SK-N-SH treated with all-trans-retinoic acid at 6 μM for 48 hours (cell line): ENCODE measurements at regions not wholly inside any gene's neighbourhood (a gene's known extent, or its start where the extent isn't known, plus 50 kb on each side); places are given as distances from the start of the nearest gene placed in this dataset.
A peak's percentile ranks its signal among the peaks of the same experiment; 100 is the strongest.

ENCODE experiments used
- ATAC-seq: fragments of 200-7000 bp; cut with Tn5 transposase; 3 replicates; pipeline ENCODE4 v1.9.1; 2020; ENCODE audit warnings: mild to moderate bottlenecking, moderate library complexity
- ARNTL ChIP-seq: fragments of 450-650 bp; formaldehyde crosslinking; IDR thresholded peaks from 2 replicates; pipeline ENCODE4 v1.5.0; 2020; ENCODE audit warnings: low read depth, mild to moderate bottlenecking, moderate library complexity, borderline replicate concordance
- CREB5 ChIP-seq: fragments of 250-450 bp; sonication (Bioruptor Pico); IDR thresholded peaks from 2 replicates; pipeline ENCODE4 v1.5.1; 2020; ENCODE audit warnings: low read depth, mild to moderate bottlenecking, moderate library complexity
- CSDC2 ChIP-seq: fragments of 250-450 bp; sonication (Bioruptor Pico); IDR thresholded peaks from 2 replicates; pipeline ENCODE4 v1.5.0; 2020; ENCODE audit warnings: mild to moderate bottlenecking, moderate library complexity
- ESRRG ChIP-seq: fragments of 250-450 bp; sonication (Bioruptor Pico); IDR thresholded peaks from 2 replicates; pipeline ENCODE4 v1.6.1; 2021; ENCODE audit warnings: mild to moderate bottlenecking
- GLIS3 ChIP-seq: fragments of 250-450 bp; sonication (Bioruptor Pico); IDR thresholded peaks from 2 replicates; pipeline ENCODE4 v1.5.0; 2020; ENCODE audit warnings: mild to moderate bottlenecking, moderate library complexity
- ISL1 ChIP-seq: fragments of 250-450 bp; sonication (Bioruptor Pico); IDR thresholded peaks from 2 replicates; pipeline ENCODE4 v2.1.2; 2022; ENCODE audit warnings: mild to moderate bottlenecking, moderate library complexity
- OSR1 ChIP-seq: fragments of 250-450 bp; sonication (Bioruptor Pico); IDR thresholded peaks from 2 replicates; pipeline ENCODE4 v1.8.0; 2022; ENCODE audit warnings: moderate library complexity, mild to moderate bottlenecking, inconsistent platforms
- PPARA ChIP-seq: fragments of 250-450 bp; sonication (Bioruptor Pico); IDR thresholded peaks from 2 replicates; pipeline ENCODE4 v1.5.0; 2020; ENCODE audit warnings: mild to moderate bottlenecking, borderline replicate concordance
- SNAI2 ChIP-seq: fragments of 250-450 bp; sonication (Bioruptor Pico); IDR thresholded peaks from 2 replicates; pipeline ENCODE4 v1.5.0; 2020; ENCODE audit warnings: mild to moderate bottlenecking, moderate library complexity
- TCF4 ChIP-seq: fragments of 250-450 bp; sonication (Bioruptor Pico); IDR thresholded peaks from 2 replicates; pipeline ENCODE4 v1.8.0; 2021; ENCODE audit warnings: mild to moderate bottlenecking, moderate library complexity, borderline replicate concordance
- TOX ChIP-seq: fragments of 250-450 bp; sonication (Bioruptor Pico); IDR thresholded peaks from 2 replicates; pipeline ENCODE4 v1.8.0; 2021; ENCODE audit warnings: mild to moderate bottlenecking, moderate library complexity, borderline replicate concordance
- ZFP3 ChIP-seq: fragments of 250-450 bp; sonication (Bioruptor Pico); IDR thresholded peaks from 2 replicates; pipeline ENCODE4 v1.5.0; 2020; ENCODE audit warnings: mild to moderate bottlenecking, moderate library complexity
- ZFP30 ChIP-seq: fragments of 450-650 bp; formaldehyde crosslinking; IDR thresholded peaks from 2 replicates; pipeline ENCODE4 v1.5.0; 2022; ENCODE audit warnings: mild to moderate bottlenecking, moderate library complexity
- ZNF565 ChIP-seq: fragments of 450-650 bp; formaldehyde crosslinking; conservative IDR thresholded peaks from 2 replicates; pipeline ENCODE4 v1.5.0; 2020; ENCODE audit warnings: low read depth, mild to moderate bottlenecking, moderate library complexity
- ZNF70 ChIP-seq: fragments of 450-650 bp; formaldehyde crosslinking; IDR thresholded peaks from 2 replicates; pipeline ENCODE4 v1.5.0; 2020; ENCODE audit warnings: mild to moderate bottlenecking, moderate library complexity
- ZNF8 ChIP-seq: fragments of 450-650 bp; formaldehyde crosslinking; IDR thresholded peaks from 2 replicates; pipeline ENCODE4 v1.5.0; 2020; ENCODE audit warnings: mild to moderate bottlenecking, moderate library complexity
- TF ChIP-seq, protein P1 (sequence below): fragments of 250-450 bp; sonication (Bioruptor Pico); IDR thresholded peaks from 2 replicates; pipeline ENCODE4 v1.8.0; 2021; ENCODE audit warnings: low read depth, mild to moderate bottlenecking, moderate library complexity, borderline replicate concordance
- TF ChIP-seq, protein P2 (sequence below): fragments of 250-450 bp; sonication (Bioruptor Pico); IDR thresholded peaks from 2 replicates; pipeline ENCODE4 v1.8.0; 2020; ENCODE audit warnings: mild to moderate bottlenecking, moderate library complexity, borderline replicate concordance

- TF ChIP-seq ESRRG (CRISPR knock-in tag) (no peak), ZNF70 (no peak), OSR1 (CRISPR knock-in tag) (no peak), TCF4 (CRISPR knock-in tag) (no peak), GLIS3 (CRISPR knock-in tag) (no peak)
- no peak for ATAC-seq
Measured at GRCh38 chr6:100271202-100271601, 193.5 kb downstream of the SIM1 start.

GRCh38 chr6:100269189-100269588, 195.5 kb downstream of the SIM1 start:
- peak; percentile 82 for ATAC-seq
- peak; percentile 30; the same call in 1 of the 2 replicates for TF ChIP-seq ISL1 (CRISPR knock-in tag)
- TF ChIP-seq OSR1 (CRISPR knock-in tag), result no peak
- no peak for TF ChIP-seq CREB5 (CRISPR knock-in tag)
- TF ChIP-seq, protein P1, sequence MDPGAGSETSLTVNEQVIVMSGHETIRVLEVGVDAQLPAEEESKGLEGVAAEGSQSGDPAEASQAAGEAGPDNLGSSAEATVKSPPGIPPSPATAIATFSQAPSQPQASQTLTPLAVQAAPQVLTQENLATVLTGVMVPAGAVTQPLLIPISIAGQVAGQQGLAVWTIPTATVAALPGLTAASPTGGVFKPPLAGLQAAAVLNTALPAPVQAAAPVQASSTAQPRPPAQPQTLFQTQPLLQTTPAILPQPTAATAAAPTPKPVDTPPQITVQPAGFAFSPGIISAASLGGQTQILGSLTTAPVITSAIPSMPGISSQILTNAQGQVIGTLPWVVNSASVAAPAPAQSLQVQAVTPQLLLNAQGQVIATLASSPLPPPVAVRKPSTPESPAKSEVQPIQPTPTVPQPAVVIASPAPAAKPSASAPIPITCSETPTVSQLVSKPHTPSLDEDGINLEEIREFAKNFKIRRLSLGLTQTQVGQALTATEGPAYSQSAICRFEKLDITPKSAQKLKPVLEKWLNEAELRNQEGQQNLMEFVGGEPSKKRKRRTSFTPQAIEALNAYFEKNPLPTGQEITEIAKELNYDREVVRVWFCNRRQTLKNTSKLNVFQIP (CRISPR knock-in tag), result no peak
- TF ChIP-seq ZFP30 (CRISPR knock-in tag), result no peak

DNA sequence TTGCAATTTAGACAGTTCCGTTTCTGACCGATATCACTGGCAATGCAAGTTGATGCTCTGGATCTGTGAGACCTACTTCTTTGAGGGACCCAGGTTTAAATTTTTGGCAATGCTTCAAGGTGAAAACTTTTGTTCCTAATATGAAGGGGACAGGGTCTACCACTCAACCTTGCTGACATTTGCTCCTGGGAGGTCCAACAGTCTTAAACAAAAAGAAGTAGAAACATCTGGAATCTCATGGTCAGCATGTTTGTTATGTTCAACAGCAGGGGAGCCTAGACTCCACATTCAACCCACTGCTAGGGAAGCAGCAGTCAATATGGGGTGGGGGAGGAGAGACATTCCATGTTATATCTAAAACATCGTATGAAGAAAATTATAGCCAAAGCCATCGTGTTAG, 196.4 kb downstream of the SIM1 start:
- no peak for ATAC-seq
- no peak for TF ChIP-seq GLIS3 (CRISPR knock-in tag)
- TF ChIP-seq CSDC2, result no peak
- TF ChIP-seq ARNTL, result no peak
- TF ChIP-seq, protein P1 (CRISPR knock-in tag), result no peak

DNA sequence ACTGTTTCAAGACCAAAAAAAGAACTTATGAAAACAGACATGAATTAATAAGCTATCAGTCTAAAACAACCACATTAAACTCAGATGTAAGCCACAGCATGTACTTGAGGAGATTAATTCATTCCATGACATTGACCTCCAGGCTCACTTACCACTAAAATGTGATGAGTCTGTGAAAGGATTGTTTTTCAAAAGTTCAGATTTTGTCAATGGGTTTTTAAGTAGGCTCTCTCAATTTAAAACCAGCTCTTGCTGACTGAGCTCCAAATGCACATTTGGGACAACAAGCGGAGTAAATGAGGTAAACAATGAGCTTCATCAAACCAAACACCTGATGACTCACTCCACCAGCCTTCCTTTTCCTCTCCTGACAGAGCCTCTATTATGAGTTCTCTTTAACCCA, 197.0 kb downstream of the SIM1 start:
- ATAC-seq, result no peak
- TF ChIP-seq ISL1 (CRISPR knock-in tag) (no peak), ZFP3 (CRISPR knock-in tag) (no peak), ZNF565 (CRISPR knock-in tag) (no peak), ZFP30 (CRISPR knock-in tag) (no peak), TCF4 (CRISPR knock-in tag) (no peak), GLIS3 (CRISPR knock-in tag) (no peak), SNAI2 (CRISPR knock-in tag) (no peak), OSR1 (CRISPR knock-in tag) (no peak), PPARA (CRISPR knock-in tag) (no peak), CREB5 (CRISPR knock-in tag) (no peak), ZNF8 (CRISPR knock-in tag) (no peak), TOX (CRISPR knock-in tag) (no peak), CSDC2 (no peak)
- TF ChIP-seq, protein P2, sequence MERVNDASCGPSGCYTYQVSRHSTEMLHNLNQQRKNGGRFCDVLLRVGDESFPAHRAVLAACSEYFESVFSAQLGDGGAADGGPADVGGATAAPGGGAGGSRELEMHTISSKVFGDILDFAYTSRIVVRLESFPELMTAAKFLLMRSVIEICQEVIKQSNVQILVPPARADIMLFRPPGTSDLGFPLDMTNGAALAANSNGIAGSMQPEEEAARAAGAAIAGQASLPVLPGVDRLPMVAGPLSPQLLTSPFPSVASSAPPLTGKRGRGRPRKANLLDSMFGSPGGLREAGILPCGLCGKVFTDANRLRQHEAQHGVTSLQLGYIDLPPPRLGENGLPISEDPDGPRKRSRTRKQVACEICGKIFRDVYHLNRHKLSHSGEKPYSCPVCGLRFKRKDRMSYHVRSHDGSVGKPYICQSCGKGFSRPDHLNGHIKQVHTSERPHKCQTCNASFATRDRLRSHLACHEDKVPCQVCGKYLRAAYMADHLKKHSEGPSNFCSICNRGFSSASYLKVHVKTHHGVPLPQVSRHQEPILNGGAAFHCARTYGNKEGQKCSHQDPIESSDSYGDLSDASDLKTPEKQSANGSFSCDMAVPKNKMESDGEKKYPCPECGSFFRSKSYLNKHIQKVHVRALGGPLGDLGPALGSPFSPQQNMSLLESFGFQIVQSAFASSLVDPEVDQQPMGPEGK (CRISPR knock-in tag), result no peak
